Glutamatergic neuron (in vitro differentiated cells): ENCODE measurements at regions not wholly inside any gene's neighbourhood (a gene's known extent, or its start where the extent isn't known, plus 50 kb on each side); places are given as distances from the start of the nearest gene placed in this dataset.
"Not testable (repeated sequence)": the region's sequence is repeated elsewhere in the genome, so short reads cannot be mapped to it uniquely, and the experiment has no call there.

Experiments
- DNase-seq: peaks from one replicate; pipeline ENCODE4 v3.0.0; 2022
- H3K27ac Mint-ChIP-seq: one replicate; pipeline ENCODE4 v1.8.0; 2020; ENCODE audit warnings: mild to moderate bottlenecking, mixed read lengths, inconsistent platforms; ENCODE audit not compliant: unreplicated experiment
- H3K27me3 Mint-ChIP-seq: one replicate; pipeline ENCODE4 v1.8.0; 2020; ENCODE audit warnings: mild to moderate bottlenecking, moderate library complexity, mixed read lengths, inconsistent platforms; ENCODE audit not compliant: unreplicated experiment
- H3K36me3 Mint-ChIP-seq: one replicate; pipeline ENCODE4 v1.8.0; 2020; ENCODE audit warnings: mild to moderate bottlenecking, mixed read lengths, inconsistent platforms; ENCODE audit not compliant: unreplicated experiment
- H3K4me1 Mint-ChIP-seq: one replicate; pipeline ENCODE4 v1.8.0; 2020; ENCODE audit warnings: mild to moderate bottlenecking, low read depth, mixed read lengths, inconsistent platforms; ENCODE audit not compliant: unreplicated experiment
- H3K4me3 Mint-ChIP-seq: one replicate; pipeline ENCODE4 v1.8.0; 2020; ENCODE audit warnings: mild to moderate bottlenecking, mixed read lengths, inconsistent platforms; ENCODE audit not compliant: unreplicated experiment
- H3K9me3 Mint-ChIP-seq: one replicate; pipeline ENCODE4 v1.8.0; 2020; ENCODE audit warnings: mild to moderate bottlenecking, moderate library complexity, mixed read lengths, inconsistent platforms; ENCODE audit not compliant: unreplicated experiment
- CTCF ChIP-seq: fragments of 200-600 bp; sonication (generic); IDR thresholded peaks from one replicate; pipeline ENCODE4 v1.5.0; 2021; ENCODE audit not compliant: partially characterized antibody, unreplicated experiment

DNA sequence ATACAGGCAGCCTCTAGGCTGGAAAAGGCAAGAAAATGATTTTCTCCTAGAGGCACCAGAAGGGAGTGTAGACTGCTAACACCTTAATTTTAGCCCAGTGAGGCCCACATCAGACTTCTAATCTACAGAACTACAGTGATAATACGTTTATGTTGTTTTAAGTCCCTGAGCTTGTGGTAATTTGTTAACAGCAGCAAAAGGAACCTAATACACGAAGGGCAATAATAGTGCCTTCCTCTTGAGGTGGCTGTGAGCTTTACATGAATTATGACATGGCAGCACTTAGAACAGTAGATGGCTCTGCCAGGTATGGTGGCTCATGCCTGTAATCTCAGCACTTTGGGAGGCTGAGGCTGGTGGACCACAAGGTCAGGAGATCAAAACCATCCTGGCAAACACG, 118.8 kb downstream of the ZNF664 start:
- H3K27ac Mint-ChIP-seq: no peak overlapping the region
- peaks cover 4% of the 10 kb centered on the region for H3K9me3 Mint-ChIP-seq
- no peaks in the 10 kb centered on the region for H3K36me3 Mint-ChIP-seq
- no peak for TF ChIP-seq CTCF
- H3K4me1 Mint-ChIP-seq: peaks cover 19% of the 10 kb centered on the region
- H3K27me3 Mint-ChIP-seq: no peaks in the 10 kb centered on the region
- H3K4me3 Mint-ChIP-seq: no peak overlapping the region
- DNase-seq: no peak

DNA sequence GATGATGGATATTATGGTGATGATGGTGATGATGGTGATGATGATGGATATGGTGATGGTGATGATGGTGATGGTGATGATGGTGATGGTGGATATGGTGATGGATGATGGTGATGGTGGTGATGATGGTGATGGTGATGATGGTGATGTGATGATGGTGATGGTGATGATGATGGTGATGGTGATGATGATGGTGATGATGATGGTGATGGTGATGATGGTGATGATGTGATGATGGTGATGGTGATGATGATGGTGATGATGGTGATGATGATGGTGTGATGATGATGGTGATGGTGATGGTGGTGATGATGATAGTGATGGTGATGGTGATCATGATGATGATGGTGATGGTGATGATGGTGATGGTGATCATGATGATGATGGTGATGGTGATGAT, 119.5 kb downstream of the ZNF664 start:
- H3K27ac Mint-ChIP-seq, H3K36me3 Mint-ChIP-seq, H3K4me3 Mint-ChIP-seq, H3K27me3 Mint-ChIP-seq, DNase-seq, H3K9me3 Mint-ChIP-seq: not testable (repeated sequence)
- H3K4me1 Mint-ChIP-seq: peaks cover 20% of the 10 kb centered on the region

DNA sequence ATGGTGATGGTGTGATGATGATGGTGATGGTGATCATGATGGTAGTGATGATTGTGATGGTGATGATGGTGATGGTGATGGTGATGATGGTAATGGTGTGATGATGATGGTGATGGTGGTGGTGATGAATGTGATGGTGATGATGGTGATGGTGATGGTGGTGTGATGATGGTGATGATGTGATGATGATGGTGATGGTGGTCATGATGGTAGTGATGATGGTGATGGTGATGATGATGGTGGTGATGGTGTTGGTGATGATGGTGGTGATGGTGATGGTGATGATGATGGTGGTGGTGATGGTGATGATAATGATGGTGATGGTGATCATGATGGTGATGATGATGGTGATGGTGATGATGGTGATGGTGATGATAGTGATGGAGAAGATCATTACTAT, 120.3 kb downstream of the ZNF664 start:
- Mint-ChIP-seq H3K4me3 (no peak overlapping the region), H3K4me1 (peaks cover 20% of the 10 kb centered on the region), H3K27me3 (no peaks in the 10 kb centered on the region), H3K27ac (no peak overlapping the region), H3K36me3 (no peaks in the 10 kb centered on the region), H3K9me3 (no peaks in the 10 kb centered on the region)
- no peak for DNase-seq
- no peak for TF ChIP-seq CTCF

- Mint-ChIP-seq H3K36me3 (no peaks in the 10 kb centered on the region), H3K4me1 (peaks cover 23% of the 10 kb centered on the region), H3K4me3 (no peak overlapping the region), H3K27me3 (peaks cover 5% of the 10 kb centered on the region), H3K9me3 (no peaks in the 10 kb centered on the region), H3K27ac (no peak overlapping the region)
- TF ChIP-seq CTCF: no peak
- no peak for DNase-seq
These were observed 121.2 kb downstream of the ZNF664 start for GRCh38 chr12:124094188-124094587.

DNA sequence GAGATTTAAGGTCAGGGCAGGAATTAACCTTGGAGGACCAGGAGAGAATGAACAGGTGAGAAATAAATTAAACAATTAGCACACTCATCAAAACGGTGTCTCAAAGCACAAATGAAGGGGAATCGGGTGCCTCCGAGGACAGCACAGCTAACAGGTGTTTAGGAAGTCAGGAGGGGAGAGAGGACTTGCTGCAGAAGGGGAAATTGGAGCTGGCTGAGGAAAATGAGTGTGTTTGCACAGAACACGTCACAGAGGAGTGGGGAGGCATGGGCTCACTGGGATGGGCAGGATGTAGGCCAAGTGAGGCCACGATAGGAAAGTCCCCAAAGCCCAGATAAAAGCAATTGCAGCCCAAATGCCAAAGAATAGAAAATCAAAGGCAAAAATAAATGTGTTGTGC, 121.7 kb downstream of the ZNF664 start:
- H3K27me3 Mint-ChIP-seq: peaks cover 5% of the 10 kb centered on the region
- peaks cover 27% of the 10 kb centered on the region for H3K4me1 Mint-ChIP-seq
- TF ChIP-seq CTCF: no peak
- H3K9me3 Mint-ChIP-seq: no peaks in the 10 kb centered on the region
- no peak for DNase-seq
- no peak overlapping the region for H3K4me3 Mint-ChIP-seq
- H3K36me3 Mint-ChIP-seq: no peaks in the 10 kb centered on the region
- H3K27ac Mint-ChIP-seq: no peak overlapping the region

GRCh38 chr12:124096109-124096508, 123.1 kb downstream of the ZNF664 start:
- no peak for DNase-seq
- Mint-ChIP-seq H3K9me3 (peaks cover 5% of the 10 kb centered on the region), H3K4me1 (peaks cover 33% of the 10 kb centered on the region), H3K27me3 (peaks cover 10% of the 10 kb centered on the region), H3K27ac (no peak overlapping the region), H3K36me3 (peaks cover 7% of the 10 kb centered on the region), H3K4me3 (no peak overlapping the region)
- no peak for TF ChIP-seq CTCF
